ENCODE measurements at regions not wholly inside any gene's neighbourhood (a gene's known extent, or its start where the extent isn't known, plus 50 kb on each side); places are given as distances from the start of the nearest gene placed in this dataset.

DNA sequence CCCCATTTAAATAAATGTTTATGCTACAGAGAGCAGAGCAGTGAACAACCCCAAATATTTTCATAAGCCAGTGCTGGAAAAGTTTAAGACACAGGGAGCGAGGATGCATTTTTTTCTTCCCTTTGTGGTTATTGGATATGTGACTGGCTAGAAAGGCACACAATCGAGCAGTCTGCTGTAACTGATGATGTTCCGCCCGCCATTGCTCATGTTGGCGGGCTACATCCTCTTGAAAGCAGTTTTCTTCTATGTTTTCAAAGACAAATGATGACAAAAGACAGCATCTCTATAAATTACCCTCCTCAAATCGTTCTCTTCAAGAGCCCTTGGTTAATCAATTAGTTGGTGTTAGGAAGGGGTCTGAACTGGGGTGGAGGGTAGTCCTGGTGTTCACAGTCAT lies 269.8 kb downstream of the SKAP2 start:
- 77% methylated on average over 6 of the region's 6 CpGs for WGBS
- Histone ChIP-seq H3K27me3 (ENCODE audit: control insufficient read depth in 4 of 4, insufficient read depth in 4 of 4, low read length in 3 of 4) (no peaks in the 10 kb centered on the region), H3K9ac (ENCODE audit: low read depth in 1 of 2, low read length in 2 of 2) (no peak overlapping the region), H3K27ac (ENCODE audit: low read depth in 1 of 2, low read length in 2 of 2) (no peak overlapping the region), H3K9me3 (ENCODE audit: control insufficient read depth in 4 of 4, low read length in 3 of 4) (no peaks in the 10 kb centered on the region), H3K4me1 (ENCODE audit: control insufficient read depth in 4 of 4, insufficient read depth in 4 of 4, low read length in 3 of 4) (no peaks in the 10 kb centered on the region), H3K4me3 (ENCODE audit: low read depth in 1 of 3, low read length in 3 of 3) (no peak overlapping the region), H3K36me3 (ENCODE audit: control insufficient read depth in 4 of 4, insufficient read depth in 3 of 4, low read depth in 1 of 4, low read length in 3 of 4) (no peaks in the 10 kb centered on the region)
- TF ChIP-seq EGR1 (IDR thresholded peaks at IDR 0.05; ENCODE audit: low read depth in 2 of 2) (no peak), GABPA (IDR thresholded peaks at IDR 0.05 in 1 of 2, conservative IDR thresholded peaks at IDR 0.05 in 1 of 2) (no peak), FOXA2 (IDR thresholded peaks at IDR 0.05) (no peak), SP1 (IDR thresholded peaks at IDR 0.05) (no peak), YY1 (IDR thresholded peaks at IDR 0.05) (no peak), RXRA (IDR thresholded peaks at IDR 0.05) (no peak), JUND (IDR thresholded peaks at IDR 0.05) (no peak), HNF4A (conservative IDR thresholded peaks at IDR 0.05) (no peak), FOXA1 (IDR thresholded peaks at IDR 0.05) (no peak), TAF1 (conservative IDR thresholded peaks at IDR 0.05) (no peak)
- TF ChIP-seq, protein P1, sequence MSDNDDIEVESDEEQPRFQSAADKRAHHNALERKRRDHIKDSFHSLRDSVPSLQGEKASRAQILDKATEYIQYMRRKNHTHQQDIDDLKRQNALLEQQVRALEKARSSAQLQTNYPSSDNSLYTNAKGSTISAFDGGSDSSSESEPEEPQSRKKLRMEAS (IDR thresholded peaks at IDR 0.05): no peak
- TF ChIP-seq, protein P2, sequence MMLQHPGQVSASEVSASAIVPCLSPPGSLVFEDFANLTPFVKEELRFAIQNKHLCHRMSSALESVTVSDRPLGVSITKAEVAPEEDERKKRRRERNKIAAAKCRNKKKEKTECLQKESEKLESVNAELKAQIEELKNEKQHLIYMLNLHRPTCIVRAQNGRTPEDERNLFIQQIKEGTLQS (IDR thresholded peaks at IDR 0.05): no peak
- TF ChIP-seq, protein P3, sequence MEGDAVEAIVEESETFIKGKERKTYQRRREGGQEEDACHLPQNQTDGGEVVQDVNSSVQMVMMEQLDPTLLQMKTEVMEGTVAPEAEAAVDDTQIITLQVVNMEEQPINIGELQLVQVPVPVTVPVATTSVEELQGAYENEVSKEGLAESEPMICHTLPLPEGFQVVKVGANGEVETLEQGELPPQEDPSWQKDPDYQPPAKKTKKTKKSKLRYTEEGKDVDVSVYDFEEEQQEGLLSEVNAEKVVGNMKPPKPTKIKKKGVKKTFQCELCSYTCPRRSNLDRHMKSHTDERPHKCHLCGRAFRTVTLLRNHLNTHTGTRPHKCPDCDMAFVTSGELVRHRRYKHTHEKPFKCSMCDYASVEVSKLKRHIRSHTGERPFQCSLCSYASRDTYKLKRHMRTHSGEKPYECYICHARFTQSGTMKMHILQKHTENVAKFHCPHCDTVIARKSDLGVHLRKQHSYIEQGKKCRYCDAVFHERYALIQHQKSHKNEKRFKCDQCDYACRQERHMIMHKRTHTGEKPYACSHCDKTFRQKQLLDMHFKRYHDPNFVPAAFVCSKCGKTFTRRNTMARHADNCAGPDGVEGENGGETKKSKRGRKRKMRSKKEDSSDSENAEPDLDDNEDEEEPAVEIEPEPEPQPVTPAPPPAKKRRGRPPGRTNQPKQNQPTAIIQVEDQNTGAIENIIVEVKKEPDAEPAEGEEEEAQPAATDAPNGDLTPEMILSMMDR (IDR thresholded peaks at IDR 0.05; ENCODE audit: low read depth, low read length, missing input control): no peak
- TF ChIP-seq, protein P4, sequence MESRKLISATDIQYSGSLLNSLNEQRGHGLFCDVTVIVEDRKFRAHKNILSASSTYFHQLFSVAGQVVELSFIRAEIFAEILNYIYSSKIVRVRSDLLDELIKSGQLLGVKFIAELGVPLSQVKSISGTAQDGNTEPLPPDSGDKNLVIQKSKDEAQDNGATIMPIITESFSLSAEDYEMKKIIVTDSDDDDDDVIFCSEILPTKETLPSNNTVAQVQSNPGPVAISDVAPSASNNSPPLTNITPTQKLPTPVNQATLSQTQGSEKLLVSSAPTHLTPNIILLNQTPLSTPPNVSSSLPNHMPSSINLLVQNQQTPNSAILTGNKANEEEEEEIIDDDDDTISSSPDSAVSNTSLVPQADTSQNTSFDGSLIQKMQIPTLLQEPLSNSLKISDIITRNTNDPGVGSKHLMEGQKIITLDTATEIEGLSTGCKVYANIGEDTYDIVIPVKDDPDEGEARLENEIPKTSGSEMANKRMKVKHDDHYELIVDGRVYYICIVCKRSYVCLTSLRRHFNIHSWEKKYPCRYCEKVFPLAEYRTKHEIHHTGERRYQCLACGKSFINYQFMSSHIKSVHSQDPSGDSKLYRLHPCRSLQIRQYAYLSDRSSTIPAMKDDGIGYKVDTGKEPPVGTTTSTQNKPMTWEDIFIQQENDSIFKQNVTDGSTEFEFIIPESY (IDR thresholded peaks at IDR 0.05): no peak
- DNase-seq (ENCODE audit: low spot score): no peak

DNA sequence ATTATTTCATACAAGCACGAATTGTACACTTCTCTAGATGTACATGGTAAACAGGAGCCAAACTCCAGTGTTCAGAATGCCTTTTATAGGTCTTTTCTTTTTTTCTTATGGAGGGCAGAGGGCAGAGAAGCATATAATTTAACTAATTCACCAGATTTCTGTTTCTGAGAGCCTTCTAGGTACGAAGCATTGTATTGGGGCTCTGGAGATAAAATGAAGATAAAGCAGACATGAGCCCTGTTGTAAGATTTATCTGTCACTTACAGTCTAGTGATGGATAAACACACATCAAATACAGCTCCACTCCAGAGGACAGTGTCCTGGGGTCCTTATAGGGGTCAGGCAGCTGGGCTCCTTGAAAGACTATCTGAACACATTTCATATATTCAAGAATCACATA lies 265.5 kb downstream of the SKAP2 start:
- no peak for DNase-seq (ENCODE audit: low spot score)
- no peak overlapping the region for H3K27ac ChIP-seq (ENCODE audit: low read depth in 1 of 2, low read length in 2 of 2)
- H3K27me3 ChIP-seq (ENCODE audit: control insufficient read depth in 4 of 4, insufficient read depth in 4 of 4, low read length in 3 of 4): peaks cover 0 to 1% (median 0%) of the 10 kb centered on the region in 4 donors
- no peaks in the 10 kb centered on the region for H3K4me1 ChIP-seq (ENCODE audit: control insufficient read depth in 4 of 4, insufficient read depth in 4 of 4, low read length in 3 of 4)
- TF ChIP-seq, protein P2 (IDR thresholded peaks at IDR 0.05): no peak
- no peak for TF ChIP-seq HNF4G (IDR thresholded peaks at IDR 0.05)
- TF ChIP-seq YY1 (IDR thresholded peaks at IDR 0.05): no peak
- no peak for TF ChIP-seq RAD21 (IDR thresholded peaks at IDR 0.05)
- TF ChIP-seq, protein P1 (IDR thresholded peaks at IDR 0.05): no peak
- TF ChIP-seq JUND (IDR thresholded peaks at IDR 0.05): no peak
- no peak for TF ChIP-seq FOXA2 (IDR thresholded peaks at IDR 0.05)
- TF ChIP-seq, protein P4 (IDR thresholded peaks at IDR 0.05): no peak
- no peak for TF ChIP-seq GABPA (IDR thresholded peaks at IDR 0.05 in 1 of 2, conservative IDR thresholded peaks at IDR 0.05 in 1 of 2)
- TF ChIP-seq NR2F2 (IDR thresholded peaks at IDR 0.05): no peak
- no peak for TF ChIP-seq FOXA1 (IDR thresholded peaks at IDR 0.05)
- no peak for TF ChIP-seq EGR1 (IDR thresholded peaks at IDR 0.05; ENCODE audit: low read depth in 2 of 2)
- TF ChIP-seq, protein P3 (IDR thresholded peaks at IDR 0.05; ENCODE audit: low read depth, low read length, missing input control): no peak
- TF ChIP-seq, protein P5, sequence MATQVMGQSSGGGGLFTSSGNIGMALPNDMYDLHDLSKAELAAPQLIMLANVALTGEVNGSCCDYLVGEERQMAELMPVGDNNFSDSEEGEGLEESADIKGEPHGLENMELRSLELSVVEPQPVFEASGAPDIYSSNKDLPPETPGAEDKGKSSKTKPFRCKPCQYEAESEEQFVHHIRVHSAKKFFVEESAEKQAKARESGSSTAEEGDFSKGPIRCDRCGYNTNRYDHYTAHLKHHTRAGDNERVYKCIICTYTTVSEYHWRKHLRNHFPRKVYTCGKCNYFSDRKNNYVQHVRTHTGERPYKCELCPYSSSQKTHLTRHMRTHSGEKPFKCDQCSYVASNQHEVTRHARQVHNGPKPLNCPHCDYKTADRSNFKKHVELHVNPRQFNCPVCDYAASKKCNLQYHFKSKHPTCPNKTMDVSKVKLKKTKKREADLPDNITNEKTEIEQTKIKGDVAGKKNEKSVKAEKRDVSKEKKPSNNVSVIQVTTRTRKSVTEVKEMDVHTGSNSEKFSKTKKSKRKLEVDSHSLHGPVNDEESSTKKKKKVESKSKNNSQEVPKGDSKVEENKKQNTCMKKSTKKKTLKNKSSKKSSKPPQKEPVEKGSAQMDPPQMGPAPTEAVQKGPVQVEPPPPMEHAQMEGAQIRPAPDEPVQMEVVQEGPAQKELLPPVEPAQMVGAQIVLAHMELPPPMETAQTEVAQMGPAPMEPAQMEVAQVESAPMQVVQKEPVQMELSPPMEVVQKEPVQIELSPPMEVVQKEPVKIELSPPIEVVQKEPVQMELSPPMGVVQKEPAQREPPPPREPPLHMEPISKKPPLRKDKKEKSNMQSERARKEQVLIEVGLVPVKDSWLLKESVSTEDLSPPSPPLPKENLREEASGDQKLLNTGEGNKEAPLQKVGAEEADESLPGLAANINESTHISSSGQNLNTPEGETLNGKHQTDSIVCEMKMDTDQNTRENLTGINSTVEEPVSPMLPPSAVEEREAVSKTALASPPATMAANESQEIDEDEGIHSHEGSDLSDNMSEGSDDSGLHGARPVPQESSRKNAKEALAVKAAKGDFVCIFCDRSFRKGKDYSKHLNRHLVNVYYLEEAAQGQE (IDR thresholded peaks at IDR 0.05): no peak
- TF ChIP-seq HNF4A (conservative IDR thresholded peaks at IDR 0.05): no peak
- WGBS: 79% methylated on average over 2 of the region's 2 CpGs
- no peak overlapping the region for H3K9ac ChIP-seq (ENCODE audit: low read depth in 1 of 2, low read length in 2 of 2)
- no peak overlapping the region for H3K4me3 ChIP-seq (ENCODE audit: low read depth in 1 of 3, low read length in 3 of 3)
- no peaks in the 10 kb centered on the region for H3K36me3 ChIP-seq (ENCODE audit: control insufficient read depth in 4 of 4, insufficient read depth in 3 of 4, low read depth in 1 of 4, low read length in 3 of 4)
- no peaks in the 10 kb centered on the region for H3K9me3 ChIP-seq (ENCODE audit: control insufficient read depth in 4 of 4, low read length in 3 of 4)
